ENCODE measurements at regions not wholly inside any gene's neighbourhood (a gene's known extent, or its start where the extent isn't known, plus 50 kb on each side); places are given as distances from the start of the nearest gene placed in this dataset.
A peak's percentile ranks its signal among the peaks of the same experiment; 100 is the strongest.
"Not testable (repeated sequence)": the region's sequence is repeated elsewhere in the genome, so short reads cannot be mapped to it uniquely, and the experiment has no call there.

GRCh38 chr11:130979386-130979972, 63.2 kb upstream of the SNX19 start:
- DNase-seq, result peak; percentile 43

DNA sequence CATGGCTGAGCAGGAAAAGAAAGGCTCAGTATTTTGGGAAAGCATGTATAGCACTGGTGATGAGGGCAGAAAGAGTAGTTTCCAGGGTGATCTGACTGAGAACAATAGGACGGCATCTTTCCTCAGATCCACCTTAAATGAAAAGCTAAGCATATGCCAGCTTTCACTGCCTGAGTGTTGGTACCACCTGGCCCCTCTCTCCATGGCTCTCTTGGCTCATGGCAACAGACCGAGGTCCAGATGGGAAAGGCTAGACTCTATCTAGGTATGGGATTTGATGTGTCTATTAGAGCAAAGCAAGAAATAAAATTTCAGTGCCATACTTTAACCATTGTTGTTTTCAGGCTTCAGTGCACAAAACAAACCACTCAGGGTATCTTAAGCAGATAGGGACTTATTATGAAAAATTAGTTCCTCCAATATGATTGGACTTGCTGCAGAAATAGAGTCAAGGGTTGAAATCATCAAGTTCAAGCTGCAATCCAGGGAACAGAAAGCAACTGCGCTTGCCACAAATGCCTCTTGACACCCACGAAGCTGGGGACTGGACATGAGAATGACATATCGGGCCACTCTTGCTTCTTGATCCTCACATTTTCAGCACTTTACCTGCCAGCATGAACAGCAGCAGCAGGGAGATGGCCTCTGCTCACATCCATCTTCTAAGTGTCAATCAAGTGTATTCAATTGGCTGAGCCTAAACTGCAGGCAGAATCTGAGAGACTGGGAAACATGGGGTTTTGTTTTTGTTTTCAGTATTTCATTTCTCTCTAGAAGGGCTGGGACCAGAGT, 64.0 kb upstream of the SNX19 start:
- peak; percentile 46 for DNase-seq

- DNase-seq, result not testable (repeated sequence)
These were observed 68.0 kb upstream of the SNX19 start for GRCh38 chr11:130984241-130984640.

- no peak for DNase-seq
These were observed 76.5 kb upstream of the SNX19 start for GRCh38 chr11:130992788-130993187.

DNA sequence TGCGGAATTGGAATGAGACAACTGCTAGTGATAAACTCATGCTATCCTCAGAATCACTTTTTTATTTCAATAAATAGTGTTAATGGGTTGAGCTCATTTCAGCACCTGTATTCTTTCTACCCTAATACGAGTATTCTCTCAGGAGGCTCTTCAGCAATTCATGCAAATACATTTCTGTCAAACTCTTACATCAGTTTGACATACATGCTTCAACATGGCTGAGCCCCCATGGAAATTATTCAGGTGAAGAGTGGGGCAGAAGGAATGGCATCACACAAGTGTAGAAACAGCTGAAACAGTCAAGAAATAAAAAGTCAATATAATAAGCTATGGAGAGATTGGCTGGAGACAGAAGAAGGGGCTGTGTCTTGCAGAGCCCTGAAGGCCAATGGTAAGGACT, 77.8 kb upstream of the SNX19 start:
- DNase-seq, result no peak

GRCh38 chr11:130995266-130995665, 79.0 kb upstream of the SNX19 start:
- DNase-seq, result no peak

GRCh38 chr11:130997278-130997677, 81.0 kb upstream of the SNX19 start:
- DNase-seq, result no peak

- DNase-seq, result no peak
These were observed 82.8 kb upstream of the SNX19 start for GRCh38 chr11:130999086-130999485.

GRCh38 chr11:130999992-131000770, 83.9 kb upstream of the SNX19 start:
- no peak for DNase-seq

DNA sequence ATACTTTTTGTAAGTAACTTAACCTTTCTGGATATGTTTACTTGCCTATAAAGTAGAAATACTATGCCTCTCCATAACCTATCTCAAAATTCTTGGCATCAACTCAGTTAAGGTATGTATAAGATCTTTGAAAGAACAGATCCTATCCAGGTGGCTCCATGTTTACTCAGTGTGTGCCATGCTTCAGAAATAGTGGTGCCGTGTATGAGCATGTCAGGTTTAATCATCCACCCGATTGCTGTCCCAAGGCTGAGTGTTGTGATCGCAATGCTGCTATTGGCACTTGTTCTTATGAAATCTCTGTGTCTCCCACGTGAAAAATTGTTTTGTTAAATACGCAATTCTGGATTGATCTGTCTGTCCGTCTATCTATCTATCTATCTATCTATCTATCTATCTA, 85.9 kb upstream of the SNX19 start:
- DNase-seq, result no peak

GRCh38 chr11:131005829-131006228, 89.5 kb upstream of the SNX19 start:
- DNase-seq, result no peak

DNA sequence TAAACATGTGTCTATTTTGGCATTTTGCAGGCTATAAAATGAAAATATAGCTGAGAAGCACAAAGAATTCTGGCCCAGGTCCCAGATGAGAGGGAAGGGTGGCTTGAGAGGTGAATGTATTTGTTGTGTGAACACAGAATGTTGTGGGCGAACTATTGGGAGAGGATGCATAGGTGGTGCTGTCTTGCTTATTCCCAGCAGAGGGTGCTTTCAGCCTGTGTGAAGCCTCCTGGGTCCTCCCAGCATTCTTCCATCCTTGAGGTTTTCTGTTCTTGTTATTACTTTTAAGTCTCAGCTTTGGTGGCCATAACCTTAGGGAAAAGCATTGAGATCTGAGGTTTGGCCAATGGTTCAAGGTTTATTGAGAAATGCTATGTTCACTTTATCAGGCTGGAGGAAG, 108.7 kb upstream of the SNX19 start:
- DNase-seq, result no peak

DNA sequence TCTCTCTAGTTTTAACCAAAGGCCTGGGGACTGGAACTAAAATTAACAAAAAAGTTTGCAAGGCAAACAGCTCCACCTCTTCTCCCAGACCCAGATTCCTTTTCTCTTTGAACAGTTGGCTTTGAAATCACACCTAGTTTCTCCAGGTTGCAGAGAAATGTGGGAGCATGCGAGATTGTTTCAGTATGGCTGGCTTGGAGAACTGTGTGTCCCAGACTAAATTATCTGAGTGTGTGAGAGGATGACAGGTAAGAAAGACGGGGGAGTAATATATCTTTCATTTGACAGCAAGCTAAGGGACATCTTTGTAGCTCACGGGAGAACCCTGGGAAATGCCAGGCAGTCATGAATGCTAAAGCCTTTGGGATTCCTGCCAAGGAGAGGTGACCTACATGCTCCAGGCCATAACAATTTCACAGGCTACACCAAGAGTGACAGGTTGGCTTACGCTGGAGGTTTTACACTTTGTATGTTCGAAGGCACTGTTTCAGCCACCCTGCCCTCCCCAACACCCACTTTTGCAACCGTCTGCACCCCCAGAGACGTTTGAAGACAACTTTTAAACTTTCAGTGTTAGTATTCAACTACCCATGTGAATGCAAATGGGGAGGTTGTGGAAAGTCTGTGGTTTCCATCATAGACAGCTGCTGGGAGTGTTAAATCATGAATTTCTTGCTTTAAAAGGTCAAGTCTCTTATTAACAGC, 109.3 kb upstream of the SNX19 start:
- DNase-seq, result no peak

DNA sequence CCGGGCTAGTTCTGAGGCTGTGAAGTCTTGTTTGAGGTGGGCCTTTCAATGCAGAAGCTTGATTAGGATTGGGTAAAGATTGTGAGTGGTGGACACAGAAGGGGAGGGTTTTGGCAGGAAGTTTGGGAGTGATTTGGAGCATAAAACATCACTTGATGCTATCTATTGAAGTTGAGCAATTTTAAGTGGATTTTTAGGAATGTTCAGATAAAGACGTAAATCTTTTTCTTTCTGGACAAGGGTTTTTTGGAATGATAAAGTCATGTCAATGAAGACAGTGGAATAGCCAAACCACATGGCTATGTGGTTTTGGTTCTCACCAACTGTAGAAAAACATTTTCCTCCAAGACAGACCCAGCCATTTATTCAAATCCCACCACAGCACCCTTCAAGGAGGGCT, 111.2 kb upstream of the SNX19 start:
- DNase-seq, result no peak

DNA sequence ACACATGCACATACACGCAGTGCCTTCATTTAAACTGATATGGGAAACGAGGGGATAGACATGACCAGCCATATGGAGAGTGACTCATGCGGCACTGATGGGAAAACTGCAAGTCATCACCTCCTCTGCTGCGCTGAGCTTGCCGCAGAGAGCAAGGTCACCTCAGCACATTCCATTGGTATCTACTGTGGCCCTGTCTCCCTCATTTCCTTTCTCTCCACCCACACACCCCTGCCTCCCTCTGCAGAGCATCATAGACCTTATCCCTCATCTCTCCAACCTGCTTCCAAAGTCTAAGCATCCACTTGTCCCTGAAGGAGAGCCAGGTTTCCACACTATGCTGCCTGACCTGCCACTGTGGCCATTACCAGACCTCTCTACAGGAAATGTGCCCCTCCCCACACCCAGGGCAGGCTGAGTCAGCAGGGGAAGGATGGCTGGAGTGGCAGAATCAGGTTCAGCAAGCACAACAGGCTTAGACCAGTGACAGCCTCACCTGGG, 116.9 kb upstream of the SNX19 start:
- no peak for DNase-seq

DNA sequence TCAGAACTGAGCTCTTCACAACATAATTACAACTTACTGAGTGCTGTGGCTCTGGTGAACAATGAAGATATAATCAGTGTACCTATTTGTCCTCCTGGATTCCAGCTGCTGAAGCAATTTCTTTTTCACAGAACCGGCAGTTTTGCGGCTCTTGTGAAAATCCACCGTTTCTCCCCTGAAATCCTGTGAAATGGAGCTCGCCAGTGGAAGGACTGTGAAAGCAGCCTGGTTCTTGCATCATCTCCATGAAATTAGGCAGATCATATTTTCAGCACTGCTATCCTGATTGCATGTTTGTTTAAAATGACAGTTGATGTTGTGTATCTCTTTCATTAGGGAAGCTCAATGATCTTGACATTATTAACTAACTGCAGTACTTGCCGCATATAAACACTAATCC, 120.2 kb upstream of the SNX19 start:
- no peak for DNase-seq

GRCh38 chr11:131037873-131038272, 121.6 kb upstream of the SNX19 start:
- DNase-seq, result no peak

- DNase-seq, result no peak
These were observed 122.3 kb upstream of the SNX19 start for GRCh38 chr11:131038597-131038996.

DNA sequence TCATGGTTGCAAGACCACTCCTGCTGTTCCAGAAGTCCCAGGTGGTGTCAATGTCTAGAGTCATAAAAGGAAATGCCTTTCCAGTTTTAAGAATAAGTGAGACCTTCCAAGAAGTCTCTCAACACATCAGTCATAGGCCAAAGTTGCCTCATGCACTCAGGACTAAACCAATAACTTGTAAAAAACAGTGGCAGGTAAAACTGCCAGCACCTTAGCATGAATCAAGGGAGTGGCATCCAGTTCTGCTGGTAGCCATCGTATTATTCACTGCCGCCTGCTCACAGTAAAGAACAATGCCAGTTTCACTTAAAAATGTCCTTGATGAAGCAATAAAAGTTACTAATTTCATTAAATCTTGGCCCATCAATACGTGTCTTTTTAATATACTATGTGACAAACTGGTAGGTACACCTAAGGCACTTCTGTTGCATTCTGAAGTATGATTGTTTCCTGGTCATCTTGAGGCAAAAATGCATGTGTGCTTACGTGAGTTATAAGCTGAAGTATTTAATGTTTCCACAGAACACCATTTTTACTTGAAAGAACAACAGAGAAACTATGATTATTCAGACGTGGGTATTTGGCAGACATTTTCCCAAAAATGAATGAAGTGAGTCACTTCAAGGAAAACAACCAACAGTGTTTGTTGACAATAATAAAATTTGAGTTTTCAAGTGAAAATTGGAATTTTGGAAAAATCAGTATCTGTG, 125.2 kb upstream of the SNX19 start:
- DNase-seq, result no peak

DNA sequence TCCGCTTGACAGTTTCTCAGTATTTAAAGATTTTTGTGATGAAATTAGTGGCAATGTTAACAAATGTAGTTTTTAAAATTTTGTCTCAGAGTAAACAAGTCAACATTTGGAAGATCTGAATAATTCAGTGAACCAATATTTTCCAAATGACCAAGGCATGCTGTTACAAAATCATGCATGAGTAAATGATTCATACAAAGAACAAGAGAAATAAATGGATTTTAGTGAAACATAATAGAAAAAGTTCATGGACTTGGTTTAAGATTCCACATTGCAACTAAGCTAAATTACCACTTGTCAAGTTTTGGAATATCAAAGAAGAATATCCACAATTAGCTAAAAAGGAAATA, 125.7 kb upstream of the SNX19 start:
- no peak for DNase-seq

- DNase-seq, result no peak
These were observed 127.0 kb upstream of the SNX19 start for GRCh38 chr11:131043251-131043650.

GRCh38 chr11:131044851-131045250, 128.6 kb upstream of the SNX19 start:
- DNase-seq, result no peak

GRCh38 chr11:131052367-131052766, 136.1 kb upstream of the SNX19 start:
- no peak for DNase-seq
